ENCODE measurements at regions not wholly inside any gene's neighbourhood (a gene's known extent, or its start where the extent isn't known, plus 50 kb on each side); places are given as distances from the start of the nearest gene placed in this dataset.

- no peak overlapping the region for H3K27ac Mint-ChIP-seq (ENCODE audit: unreplicated experiment)
- no peaks in the 10 kb centered on the region for H3K27me3 Mint-ChIP-seq (ENCODE audit: insufficient read depth, unreplicated experiment)
- H3K36me3 Mint-ChIP-seq (ENCODE audit: insufficient read depth, unreplicated experiment): no peaks in the 10 kb centered on the region
- no peaks in the 10 kb centered on the region for H3K9me3 Mint-ChIP-seq (ENCODE audit: unreplicated experiment)
- intact Hi-C loops (cut with micrococcal nuclease; ENCODE audit: unreplicated experiment): no loop called here
- H3K4me3 ChIP-seq (ENCODE audit: low read depth, low read length): no peak overlapping the region
- no TSS peak for BruUV-seq (replicated peaks)
- POLR2A ChIA-PET: no interaction called here
- H3K4me3 Mint-ChIP-seq (ENCODE audit: unreplicated experiment): no peak overlapping the region
- H3K9me3 ChIP-seq: no peaks in the 10 kb centered on the region
- no peak for DNase-seq
- H3K4me1 Mint-ChIP-seq (ENCODE audit: low read depth, unreplicated experiment): no peaks in the 10 kb centered on the region
- H3K36me3 ChIP-seq (ENCODE audit: control insufficient read depth, insufficient read depth, low read length): no peaks in the 10 kb centered on the region
- CTCF ChIA-PET: no interaction called here
- no peaks in the 10 kb centered on the region for H3K27me3 ChIP-seq (replicated peaks; ENCODE audit: control insufficient read depth, insufficient read depth, low read length)
- TF ChIP-seq CTCF (IDR thresholded peaks at IDR 0.05; ENCODE audit: insufficient read depth in 1 of 2, low read depth in 1 of 2, low read length in 1 of 2, severe bottlenecking in 1 of 2, unreplicated experiment in 1 of 2): no peak
- no peaks in the 10 kb centered on the region for H3K4me1 ChIP-seq
Observed at GRCh38 chr18:23391156-23391555, 61.9 kb upstream of the RIOK3 start.

- no peak overlapping the region for H3K4me3 ChIP-seq (ENCODE audit: low read depth, low read length)
- TF ChIP-seq CTCF (IDR thresholded peaks at IDR 0.05; ENCODE audit: insufficient read depth in 1 of 2, low read depth in 1 of 2, low read length in 1 of 2, severe bottlenecking in 1 of 2, unreplicated experiment in 1 of 2): no peak
- no peaks in the 10 kb centered on the region for H3K27me3 ChIP-seq (replicated peaks; ENCODE audit: control insufficient read depth, insufficient read depth, low read length)
- no peaks in the 10 kb centered on the region for H3K9me3 Mint-ChIP-seq (ENCODE audit: unreplicated experiment)
- POLR2A ChIA-PET: no interaction called here
- no TSS peak for BruUV-seq (replicated peaks)
- peaks cover 8% of the 10 kb centered on the region for H3K4me1 Mint-ChIP-seq (ENCODE audit: low read depth, unreplicated experiment)
- H3K36me3 ChIP-seq (ENCODE audit: control insufficient read depth, insufficient read depth, low read length): no peaks in the 10 kb centered on the region
- intact Hi-C loops (cut with micrococcal nuclease; ENCODE audit: unreplicated experiment): no loop called here
- no peak overlapping the region for H3K27ac Mint-ChIP-seq (ENCODE audit: unreplicated experiment)
- H3K4me1 ChIP-seq: peaks cover 18% of the 10 kb centered on the region
- H3K4me3 Mint-ChIP-seq (ENCODE audit: unreplicated experiment): no peak overlapping the region
- H3K36me3 Mint-ChIP-seq (ENCODE audit: insufficient read depth, unreplicated experiment): no peaks in the 10 kb centered on the region
- no peaks in the 10 kb centered on the region for H3K9me3 ChIP-seq
- CTCF ChIA-PET: interaction anchor here (1.8 kb wide), 1 partner anchor 18 kb away, joined by 4 read pairs; no protein-coding TSS in a partner anchor
- no peak for DNase-seq
- H3K27me3 Mint-ChIP-seq (ENCODE audit: insufficient read depth, unreplicated experiment): no peaks in the 10 kb centered on the region
Observed at GRCh38 chr18:23397907-23398306, 55.2 kb upstream of the RIOK3 start.

GRCh38 chr18:23398401-23398800 is 54.7 kb upstream of the RIOK3 start:
- no peaks in the 10 kb centered on the region for H3K36me3 ChIP-seq (ENCODE audit: control insufficient read depth, insufficient read depth, low read length)
- no peak overlapping the region for H3K27ac Mint-ChIP-seq (ENCODE audit: unreplicated experiment)
- TF ChIP-seq CTCF (IDR thresholded peaks at IDR 0.05; ENCODE audit: insufficient read depth in 1 of 2, low read depth in 1 of 2, low read length in 1 of 2, severe bottlenecking in 1 of 2, unreplicated experiment in 1 of 2): no peak
- intact Hi-C loops (cut with micrococcal nuclease; ENCODE audit: unreplicated experiment): no loop called here
- ChIA-PET POLR2A (no interaction called here), CTCF (interaction anchor here (1.8 kb wide), 1 partner anchor 18 kb away, joined by 4 read pairs; no protein-coding TSS in a partner anchor)
- no peak overlapping the region for H3K4me3 Mint-ChIP-seq (ENCODE audit: unreplicated experiment)
- H3K4me1 ChIP-seq: peaks cover 18% of the 10 kb centered on the region
- no peaks in the 10 kb centered on the region for H3K9me3 ChIP-seq
- no peaks in the 10 kb centered on the region for H3K27me3 ChIP-seq (replicated peaks; ENCODE audit: control insufficient read depth, insufficient read depth, low read length)
- H3K4me3 ChIP-seq (ENCODE audit: low read depth, low read length): no peak overlapping the region
- BruUV-seq (replicated peaks): no TSS peak
- H3K27me3 Mint-ChIP-seq (ENCODE audit: insufficient read depth, unreplicated experiment): no peaks in the 10 kb centered on the region
- no peak for DNase-seq
- no peaks in the 10 kb centered on the region for H3K36me3 Mint-ChIP-seq (ENCODE audit: insufficient read depth, unreplicated experiment)
- no peaks in the 10 kb centered on the region for H3K9me3 Mint-ChIP-seq (ENCODE audit: unreplicated experiment)
- peaks cover 8% of the 10 kb centered on the region for H3K4me1 Mint-ChIP-seq (ENCODE audit: low read depth, unreplicated experiment)

Data from Caco-2 (cell line).